PFSK-1 (cell line): ENCODE measurements at regions not wholly inside any gene's neighbourhood (a gene's known extent, or its start where the extent isn't known, plus 50 kb on each side); places are given as distances from the start of the nearest gene placed in this dataset.

ENCODE experiments used
- SIN3A ChIP-seq: IDR thresholded peaks from 2 replicates; pipeline ENCODE4 v1.6.1; 2012; ENCODE audit warnings: mild to moderate bottlenecking, low read length, moderate library complexity, borderline replicate concordance; ENCODE audit not compliant: insufficient read depth
- TAF1 ChIP-seq: IDR thresholded peaks from 2 replicates; pipeline ENCODE4 v1.6.1; 2012; ENCODE audit warnings: low read length, control low read depth, borderline replicate concordance; ENCODE audit not compliant: insufficient read depth
- TF ChIP-seq, protein P1 (sequence below), 2 experiments: IDR thresholded peaks; 2 replicates each; pipeline versions ENCODE4 v1.6.1 to v1.8.0; 2011 to 2012; ENCODE audit warnings: low read depth in 2 of 2, low read length in 2 of 2, control low read depth in 1 of 2, inconsistent platforms in 1 of 2, mild to moderate bottlenecking in 1 of 2, moderate library complexity in 1 of 2; ENCODE audit not compliant: insufficient read depth in 1 of 2

DNA sequence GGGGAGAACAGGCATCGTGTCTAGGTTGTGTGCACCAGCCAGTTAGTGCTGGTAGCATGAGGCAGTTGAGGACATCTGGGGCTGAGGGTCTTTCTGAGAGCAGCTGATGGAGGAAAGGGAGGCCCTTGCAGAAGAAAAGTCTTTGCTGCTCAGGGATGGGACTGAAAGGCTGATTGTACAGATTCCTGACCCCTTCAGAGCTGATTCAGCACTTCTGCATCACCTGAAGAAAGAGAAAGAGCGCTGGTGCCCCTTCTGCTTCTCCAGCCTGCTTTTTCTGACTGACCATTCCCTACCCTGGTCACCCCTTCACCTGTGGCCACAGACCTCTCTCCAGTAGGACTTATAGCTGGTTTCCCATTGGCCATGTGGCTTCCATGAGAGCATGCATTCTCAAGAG, 476.2 kb downstream of the TSHZ3 start:
- TF ChIP-seq TAF1: no peak
- no peak for TF ChIP-seq SIN3A
- TF ChIP-seq, protein P1, sequence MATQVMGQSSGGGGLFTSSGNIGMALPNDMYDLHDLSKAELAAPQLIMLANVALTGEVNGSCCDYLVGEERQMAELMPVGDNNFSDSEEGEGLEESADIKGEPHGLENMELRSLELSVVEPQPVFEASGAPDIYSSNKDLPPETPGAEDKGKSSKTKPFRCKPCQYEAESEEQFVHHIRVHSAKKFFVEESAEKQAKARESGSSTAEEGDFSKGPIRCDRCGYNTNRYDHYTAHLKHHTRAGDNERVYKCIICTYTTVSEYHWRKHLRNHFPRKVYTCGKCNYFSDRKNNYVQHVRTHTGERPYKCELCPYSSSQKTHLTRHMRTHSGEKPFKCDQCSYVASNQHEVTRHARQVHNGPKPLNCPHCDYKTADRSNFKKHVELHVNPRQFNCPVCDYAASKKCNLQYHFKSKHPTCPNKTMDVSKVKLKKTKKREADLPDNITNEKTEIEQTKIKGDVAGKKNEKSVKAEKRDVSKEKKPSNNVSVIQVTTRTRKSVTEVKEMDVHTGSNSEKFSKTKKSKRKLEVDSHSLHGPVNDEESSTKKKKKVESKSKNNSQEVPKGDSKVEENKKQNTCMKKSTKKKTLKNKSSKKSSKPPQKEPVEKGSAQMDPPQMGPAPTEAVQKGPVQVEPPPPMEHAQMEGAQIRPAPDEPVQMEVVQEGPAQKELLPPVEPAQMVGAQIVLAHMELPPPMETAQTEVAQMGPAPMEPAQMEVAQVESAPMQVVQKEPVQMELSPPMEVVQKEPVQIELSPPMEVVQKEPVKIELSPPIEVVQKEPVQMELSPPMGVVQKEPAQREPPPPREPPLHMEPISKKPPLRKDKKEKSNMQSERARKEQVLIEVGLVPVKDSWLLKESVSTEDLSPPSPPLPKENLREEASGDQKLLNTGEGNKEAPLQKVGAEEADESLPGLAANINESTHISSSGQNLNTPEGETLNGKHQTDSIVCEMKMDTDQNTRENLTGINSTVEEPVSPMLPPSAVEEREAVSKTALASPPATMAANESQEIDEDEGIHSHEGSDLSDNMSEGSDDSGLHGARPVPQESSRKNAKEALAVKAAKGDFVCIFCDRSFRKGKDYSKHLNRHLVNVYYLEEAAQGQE (IDR thresholded peaks at IDR 0.05; ENCODE audit: insufficient read depth in 1 of 2, low read depth in 2 of 2, low read length in 2 of 2): no peak
